ENCODE measurements at regions not wholly inside any gene's neighbourhood (a gene's known extent, or its start where the extent isn't known, plus 50 kb on each side); places are given as distances from the start of the nearest gene placed in this dataset.
"Not testable (repeated sequence)": the region's sequence is repeated elsewhere in the genome, so short reads cannot be mapped to it uniquely, and the experiment has no call there.

- H3K4me3 ChIP-seq (ENCODE audit: low read depth, low read length): no peak overlapping the region
- TF ChIP-seq CTCF (IDR thresholded peaks at IDR 0.05; ENCODE audit: insufficient read depth, low read length): no peak
- no peak for DNase-seq (ENCODE audit: low read depth)
Measured at GRCh38 chr6:73932866-73933265, 236.9 kb downstream of the CD109 start.

DNA sequence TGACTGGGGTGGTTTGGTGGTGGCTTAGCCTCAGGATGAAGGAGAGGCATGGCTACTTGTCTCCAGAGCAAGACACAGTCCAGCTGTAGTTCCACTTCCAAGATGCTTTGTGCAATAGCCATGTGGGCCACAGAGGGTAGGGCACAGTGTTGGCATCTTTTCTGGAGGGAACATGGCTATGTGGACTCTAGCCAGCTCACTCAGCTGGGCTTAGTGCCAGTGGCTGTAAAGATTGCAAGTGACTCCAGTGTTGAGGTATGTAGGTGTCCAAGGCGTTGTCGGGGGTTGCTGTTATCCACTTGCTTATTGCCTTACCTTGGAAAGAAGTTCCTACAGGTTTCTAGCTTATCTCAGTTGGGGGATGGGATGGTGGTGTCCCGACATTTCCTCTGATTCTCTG lies 233.4 kb downstream of the CD109 start:
- no peak for TF ChIP-seq CTCF (IDR thresholded peaks at IDR 0.05; ENCODE audit: insufficient read depth, low read length)
- no peak for DNase-seq (ENCODE audit: low read depth)
- no peak overlapping the region for H3K4me3 ChIP-seq (ENCODE audit: low read depth, low read length)

GRCh38 chr6:73927421-73927820 lies 231.4 kb downstream of the CD109 start:
- TF ChIP-seq CTCF (IDR thresholded peaks at IDR 0.05; ENCODE audit: insufficient read depth, low read length): no peak

DNA sequence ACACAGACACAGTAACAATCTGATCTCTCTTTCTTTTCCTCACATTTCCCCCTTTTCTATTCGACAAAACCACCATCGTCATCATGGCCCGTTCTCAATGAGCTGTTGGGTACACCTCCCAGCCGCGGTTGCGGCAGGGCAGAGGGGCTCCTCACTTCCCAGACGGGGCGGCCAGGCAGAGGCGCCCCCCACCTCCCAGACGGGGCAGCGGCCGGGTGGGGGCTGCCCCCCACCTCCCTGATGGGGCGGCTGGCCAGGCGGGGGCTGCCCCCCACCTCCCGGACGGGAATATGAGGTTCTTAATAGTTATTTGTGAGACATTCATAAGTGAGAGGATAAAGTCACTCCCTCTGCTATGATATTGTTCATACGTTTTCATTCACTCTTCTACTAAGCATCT lies 229.7 kb downstream of the CD109 start:
- not testable (repeated sequence) for DNase-seq (ENCODE audit: low read depth); H3K4me3 ChIP-seq (ENCODE audit: low read depth, low read length)

More at GRCh38 chr6:73927421-73927820, 231.4 kb downstream of the CD109 start:
- no peak overlapping the region for H3K4me3 ChIP-seq (ENCODE audit: low read depth, low read length)
- DNase-seq (ENCODE audit: low read depth): no peak

GRCh38 chr6:73923905-73924485 lies 228.0 kb downstream of the CD109 start:
- peak; percentile 45 for DNase-seq (ENCODE audit: low read depth)
- no peak for TF ChIP-seq CTCF (IDR thresholded peaks at IDR 0.05; ENCODE audit: insufficient read depth, low read length)
- no peak overlapping the region for H3K4me3 ChIP-seq (ENCODE audit: low read depth, low read length)

DNA sequence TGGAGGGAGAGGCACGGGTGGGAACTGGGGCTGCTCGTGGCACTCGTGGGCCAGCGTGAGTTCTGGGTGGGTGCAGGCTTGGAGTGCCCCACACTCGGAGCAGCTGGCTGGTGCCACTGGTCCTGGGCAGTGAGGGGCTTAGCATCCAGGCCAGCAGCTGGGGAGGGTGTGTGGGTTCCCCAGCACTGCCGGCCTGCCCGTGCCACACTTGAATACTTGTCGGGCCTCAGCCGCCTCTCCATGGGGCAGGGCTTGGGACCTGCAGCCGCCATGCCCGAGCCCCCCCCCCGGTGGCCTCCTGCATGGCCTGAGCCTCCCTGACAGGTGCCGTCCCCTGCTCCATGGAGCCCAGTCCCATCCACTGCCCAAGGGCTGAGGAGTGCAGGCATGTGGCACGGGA lies 207.2 kb downstream of the CD109 start:
- DNase-seq (ENCODE audit: low read depth): no peak
- no peak overlapping the region for H3K4me3 ChIP-seq (ENCODE audit: low read depth, low read length)
- no peak for TF ChIP-seq CTCF (IDR thresholded peaks at IDR 0.05; ENCODE audit: insufficient read depth, low read length)

DNA sequence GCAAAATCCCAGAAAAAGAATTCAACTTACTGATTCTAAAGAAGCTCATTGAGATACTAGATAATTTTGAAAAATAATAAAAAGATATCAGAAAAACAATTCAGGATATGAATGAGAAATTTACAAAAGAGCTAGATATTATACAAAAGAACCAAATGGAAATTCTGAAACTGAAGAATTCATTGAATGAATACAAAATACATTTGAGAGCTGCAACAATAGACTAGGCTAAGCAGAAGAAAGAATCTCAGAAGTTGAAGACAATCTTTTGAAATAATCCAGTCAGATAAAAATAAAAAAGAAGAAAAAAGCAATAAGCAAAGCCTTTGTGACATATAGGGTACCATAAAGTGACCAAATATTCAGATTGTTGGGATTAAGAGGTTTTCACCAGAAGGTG lies 206.0 kb downstream of the CD109 start:
- no peak for DNase-seq (ENCODE audit: low read depth)
- H3K4me3 ChIP-seq (ENCODE audit: low read depth, low read length): no peak overlapping the region
- TF ChIP-seq CTCF (IDR thresholded peaks at IDR 0.05; ENCODE audit: insufficient read depth, low read length): no peak

Measured in fibroblast of the aortic adventitia (primary cell).